WTC11 (cell line): ENCODE measurements at regions not wholly inside any gene's neighbourhood (a gene's known extent, or its start where the extent isn't known, plus 50 kb on each side); places are given as distances from the start of the nearest gene placed in this dataset.

Experiments
- ATAC-seq: fragments of 200-7000 bp; cut with Tn5 transposase; 2 replicates; pipeline ENCODE4 v1.10.0; 2021; ENCODE audit warnings: mild to moderate bottlenecking, moderate library complexity
- CTCF ChIA-PET: fragments of 300-600 bp; sonication (Branson Sonifier 250); formaldehyde crosslinking; loops from one replicate; lab custom pipeline; 2021; ENCODE audit warnings: antibody characterized with exemption; lab: Charles Lee
- POLR2A ChIA-PET: fragments of 350-600 bp; sonication (Branson Sonifier 250); formaldehyde crosslinking; loops from one replicate; lab custom pipeline; 2021; ENCODE audit warnings: antibody characterized with exemption; lab: Charles Lee
- DNase-seq: peaks from one replicate; pipeline ENCODE4 v3.0.0; 2021; ENCODE audit warnings: low spot score
- H3K27ac Mint-ChIP-seq: 2 replicates; pipeline ENCODE4 v1.8.0; 2021; ENCODE audit warnings: mixed read lengths
- H3K27me3 Mint-ChIP-seq: 2 replicates; pipeline ENCODE4 v1.8.0; 2021; ENCODE audit warnings: low read depth, mild to moderate bottlenecking, moderate library complexity, mixed read lengths
- H3K36me3 Mint-ChIP-seq: 2 replicates; pipeline ENCODE4 v1.8.0; 2021; ENCODE audit warnings: mixed read lengths
- H3K4me1 Mint-ChIP-seq: 2 replicates; pipeline ENCODE4 v1.8.0; 2022; ENCODE audit warnings: mixed read lengths
- H3K4me3 Mint-ChIP-seq: 2 replicates; pipeline ENCODE4 v1.8.0; 2021; ENCODE audit warnings: mild to moderate bottlenecking, moderate library complexity, mixed read lengths
- H3K9me3 Mint-ChIP-seq: 2 replicates; pipeline ENCODE4 v1.8.0; 2021; ENCODE audit warnings: mixed read lengths
- ATF1 ChIP-seq: sonication (generic); formaldehyde crosslinking; IDR thresholded peaks from 2 replicates; pipeline ENCODE4 v1.8.1; 2023; ENCODE audit warnings: mild to moderate bottlenecking, moderate library complexity, missing genetic modification reagents
- CREB1 ChIP-seq: sonication (generic); formaldehyde crosslinking; IDR thresholded peaks from 2 replicates; pipeline ENCODE4 v1.8.0; 2023; ENCODE audit warnings: mild to moderate bottlenecking, missing genetic modification reagents
- ETV6 ChIP-seq: sonication (generic); formaldehyde crosslinking; IDR thresholded peaks from 2 replicates; pipeline ENCODE4 v1.8.1; 2022; ENCODE audit warnings: mild to moderate bottlenecking, missing genetic modification reagents
- FOXK1 ChIP-seq: sonication (generic); formaldehyde crosslinking; IDR thresholded peaks from 2 replicates; pipeline ENCODE4 v1.8.0; 2022; ENCODE audit warnings: mild to moderate bottlenecking, moderate library complexity, missing genetic modification reagents
- JUN ChIP-seq: sonication (generic); formaldehyde crosslinking; IDR thresholded peaks from 2 replicates; pipeline ENCODE4 v1.8.0; 2023; ENCODE audit warnings: mild to moderate bottlenecking, missing genetic modification reagents
- MYBL2 ChIP-seq: sonication (generic); formaldehyde crosslinking; IDR thresholded peaks from 2 replicates; pipeline ENCODE4 v1.8.1; 2023; ENCODE audit warnings: mild to moderate bottlenecking, moderate library complexity, missing genetic modification reagents
- NFE2L1 ChIP-seq: sonication (generic); formaldehyde crosslinking; IDR thresholded peaks from 2 replicates; pipeline ENCODE4 v1.8.1; 2023; ENCODE audit warnings: missing genetic modification reagents
- NR1H2 ChIP-seq: sonication (generic); formaldehyde crosslinking; IDR thresholded peaks from 2 replicates; pipeline ENCODE4 v1.9.0; 2021; ENCODE audit warnings: mild to moderate bottlenecking, moderate library complexity, missing genetic modification reagents
- OVOL2 ChIP-seq: fragments of 250-450 bp; sonication (Bioruptor Pico); IDR thresholded peaks from 2 replicates; pipeline ENCODE4 v1.9.0; 2021; ENCODE audit warnings: mild to moderate bottlenecking, borderline replicate concordance
- PRRX2 ChIP-seq: fragments of 250-450 bp; sonication (Bioruptor Pico); IDR thresholded peaks from 2 replicates; pipeline ENCODE4 v1.8.0; 2021; ENCODE audit warnings: mild to moderate bottlenecking
- RELA ChIP-seq: sonication (generic); formaldehyde crosslinking; IDR thresholded peaks from 2 replicates; pipeline ENCODE4 v1.8.1; 2022; ENCODE audit warnings: missing genetic modification reagents, mild to moderate bottlenecking, borderline replicate concordance
- SMAD3 ChIP-seq: sonication (generic); formaldehyde crosslinking; IDR thresholded peaks from 2 replicates; pipeline ENCODE4 v1.8.0; 2022; ENCODE audit warnings: missing genetic modification reagents, mild to moderate bottlenecking, borderline replicate concordance
- SOX15 ChIP-seq: fragments of 250-450 bp; sonication (Bioruptor Pico); IDR thresholded peaks from 2 replicates; pipeline ENCODE4 v1.9.0; 2021; ENCODE audit warnings: mild to moderate bottlenecking
- ZNF121 ChIP-seq: sonication (generic); formaldehyde crosslinking; IDR thresholded peaks from 2 replicates; pipeline ENCODE4 v1.8.0; 2023; ENCODE audit warnings: missing genetic modification reagents
- ZNF138 ChIP-seq: sonication (generic); formaldehyde crosslinking; conservative IDR thresholded peaks from 2 replicates; pipeline ENCODE4 v1.8.1; 2022; ENCODE audit warnings: mild to moderate bottlenecking, moderate library complexity, missing genetic modification reagents
- ZNF232 ChIP-seq: sonication (generic); formaldehyde crosslinking; IDR thresholded peaks from 2 replicates; pipeline ENCODE4 v1.8.0; 2022; ENCODE audit warnings: mild to moderate bottlenecking, missing genetic modification reagents
- ZNF317 ChIP-seq: sonication (generic); formaldehyde crosslinking; IDR thresholded peaks from 2 replicates; pipeline ENCODE4 v1.8.1; 2023; ENCODE audit warnings: low read depth, mild to moderate bottlenecking, moderate library complexity, missing genetic modification reagents, borderline replicate concordance
- TF ChIP-seq, protein P1 (sequence below): sonication (generic); formaldehyde crosslinking; IDR thresholded peaks from 2 replicates; pipeline ENCODE4 v1.8.1; 2022; ENCODE audit warnings: low read depth, mild to moderate bottlenecking, moderate library complexity, missing genetic modification reagents, borderline replicate concordance
- TF ChIP-seq, protein P2 (sequence below): sonication (generic); formaldehyde crosslinking; IDR thresholded peaks from 2 replicates; pipeline ENCODE4 v1.8.0; 2023; ENCODE audit warnings: mild to moderate bottlenecking, missing genetic modification reagents
- TF ChIP-seq, protein P3 (sequence below): sonication (generic); formaldehyde crosslinking; IDR thresholded peaks from 2 replicates; pipeline ENCODE4 v1.8.1; 2022; ENCODE audit warnings: missing genetic modification reagents, borderline replicate concordance
- TF ChIP-seq, protein P4 (sequence below): sonication (generic); formaldehyde crosslinking; IDR thresholded peaks from 2 replicates; pipeline ENCODE4 v1.8.0; 2022; ENCODE audit warnings: missing genetic modification reagents
- TF ChIP-seq, protein P5 (sequence below): sonication (generic); formaldehyde crosslinking; IDR thresholded peaks from 2 replicates; pipeline ENCODE4 v1.8.1; 2023; ENCODE audit warnings: mild to moderate bottlenecking, missing genetic modification reagents, moderate library complexity

DNA sequence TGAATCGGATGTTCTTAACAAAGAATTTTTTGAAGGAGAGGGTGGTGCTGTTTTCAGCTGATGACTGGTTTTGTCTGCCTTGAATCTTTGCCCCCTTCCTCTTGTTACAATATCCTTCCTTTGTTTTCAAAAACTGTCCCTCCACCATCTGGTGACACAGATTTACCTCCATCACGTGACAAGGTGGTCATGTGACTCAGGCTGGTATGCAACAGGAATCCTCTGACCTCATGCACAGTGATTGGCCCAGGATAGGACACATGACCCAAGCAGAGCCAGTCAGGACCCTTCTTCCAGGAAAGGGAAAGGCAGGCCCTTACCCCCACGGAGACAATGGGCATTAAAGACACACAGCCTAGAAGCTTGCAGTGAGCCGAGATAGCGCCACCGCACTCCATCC is 84.7 kb upstream of the MC3R start:
- Mint-ChIP-seq H3K27ac (no peak overlapping the region), H3K4me3 (no peak overlapping the region), H3K9me3 (peaks cover 88% of the 10 kb centered on the region), H3K36me3 (peaks cover 84% of the 10 kb centered on the region), H3K27me3 (peaks cover 10% of the 10 kb centered on the region), H3K4me1 (no peaks in the 10 kb centered on the region)
- DNase-seq (no peak), ATAC-seq (no peak)
- POLR2A ChIA-PET = no interaction called here
- TF ChIP-seq, protein P1, sequence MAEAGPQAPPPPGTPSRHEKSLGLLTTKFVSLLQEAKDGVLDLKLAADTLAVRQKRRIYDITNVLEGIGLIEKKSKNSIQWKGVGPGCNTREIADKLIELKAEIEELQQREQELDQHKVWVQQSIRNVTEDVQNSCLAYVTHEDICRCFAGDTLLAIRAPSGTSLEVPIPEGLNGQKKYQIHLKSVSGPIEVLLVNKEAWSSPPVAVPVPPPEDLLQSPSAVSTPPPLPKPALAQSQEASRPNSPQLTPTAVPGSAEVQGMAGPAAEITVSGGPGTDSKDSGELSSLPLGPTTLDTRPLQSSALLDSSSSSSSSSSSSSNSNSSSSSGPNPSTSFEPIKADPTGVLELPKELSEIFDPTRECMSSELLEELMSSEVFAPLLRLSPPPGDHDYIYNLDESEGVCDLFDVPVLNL = no peak
- TF ChIP-seq, protein P2, sequence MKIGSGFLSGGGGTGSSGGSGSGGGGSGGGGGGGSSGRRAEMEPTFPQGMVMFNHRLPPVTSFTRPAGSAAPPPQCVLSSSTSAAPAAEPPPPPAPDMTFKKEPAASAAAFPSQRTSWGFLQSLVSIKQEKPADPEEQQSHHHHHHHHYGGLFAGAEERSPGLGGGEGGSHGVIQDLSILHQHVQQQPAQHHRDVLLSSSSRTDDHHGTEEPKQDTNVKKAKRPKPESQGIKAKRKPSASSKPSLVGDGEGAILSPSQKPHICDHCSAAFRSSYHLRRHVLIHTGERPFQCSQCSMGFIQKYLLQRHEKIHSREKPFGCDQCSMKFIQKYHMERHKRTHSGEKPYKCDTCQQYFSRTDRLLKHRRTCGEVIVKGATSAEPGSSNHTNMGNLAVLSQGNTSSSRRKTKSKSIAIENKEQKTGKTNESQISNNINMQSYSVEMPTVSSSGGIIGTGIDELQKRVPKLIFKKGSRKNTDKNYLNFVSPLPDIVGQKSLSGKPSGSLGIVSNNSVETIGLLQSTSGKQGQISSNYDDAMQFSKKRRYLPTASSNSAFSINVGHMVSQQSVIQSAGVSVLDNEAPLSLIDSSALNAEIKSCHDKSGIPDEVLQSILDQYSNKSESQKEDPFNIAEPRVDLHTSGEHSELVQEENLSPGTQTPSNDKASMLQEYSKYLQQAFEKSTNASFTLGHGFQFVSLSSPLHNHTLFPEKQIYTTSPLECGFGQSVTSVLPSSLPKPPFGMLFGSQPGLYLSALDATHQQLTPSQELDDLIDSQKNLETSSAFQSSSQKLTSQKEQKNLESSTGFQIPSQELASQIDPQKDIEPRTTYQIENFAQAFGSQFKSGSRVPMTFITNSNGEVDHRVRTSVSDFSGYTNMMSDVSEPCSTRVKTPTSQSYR (CRISPR knock-in tag) = no peak
- TF ChIP-seq, protein P3, sequence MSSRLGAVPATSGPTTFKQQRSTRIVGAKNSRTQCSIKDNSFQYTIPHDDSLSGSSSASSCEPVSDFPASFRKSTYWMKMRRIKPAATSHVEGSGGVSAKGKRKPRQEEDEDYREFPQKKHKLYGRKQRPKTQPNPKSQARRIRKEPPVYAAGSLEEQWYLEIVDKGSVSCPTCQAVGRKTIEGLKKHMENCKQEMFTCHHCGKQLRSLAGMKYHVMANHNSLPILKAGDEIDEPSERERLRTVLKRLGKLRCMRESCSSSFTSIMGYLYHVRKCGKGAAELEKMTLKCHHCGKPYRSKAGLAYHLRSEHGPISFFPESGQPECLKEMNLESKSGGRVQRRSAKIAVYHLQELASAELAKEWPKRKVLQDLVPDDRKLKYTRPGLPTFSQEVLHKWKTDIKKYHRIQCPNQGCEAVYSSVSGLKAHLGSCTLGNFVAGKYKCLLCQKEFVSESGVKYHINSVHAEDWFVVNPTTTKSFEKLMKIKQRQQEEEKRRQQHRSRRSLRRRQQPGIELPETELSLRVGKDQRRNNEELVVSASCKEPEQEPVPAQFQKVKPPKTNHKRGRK (CRISPR knock-in tag) = no peak
- no peak for TF ChIP-seq ZNF317
- TF ChIP-seq ETV6 (CRISPR knock-in tag) = no peak
- TF ChIP-seq ZNF232 = no peak
- no peak for TF ChIP-seq ZNF121 (CRISPR knock-in tag)
- no peak for TF ChIP-seq NR1H2 (CRISPR knock-in tag)
- no peak for TF ChIP-seq CREB1 (CRISPR knock-in tag)
- TF ChIP-seq ZNF138 (CRISPR knock-in tag) = no peak
- TF ChIP-seq RELA (CRISPR knock-in tag) = no peak
- no peak for TF ChIP-seq ATF1 (CRISPR knock-in tag)
- TF ChIP-seq MYBL2 (CRISPR knock-in tag) = no peak
- no peak for TF ChIP-seq PRRX2 (CRISPR knock-in tag)
- TF ChIP-seq, protein P4, sequence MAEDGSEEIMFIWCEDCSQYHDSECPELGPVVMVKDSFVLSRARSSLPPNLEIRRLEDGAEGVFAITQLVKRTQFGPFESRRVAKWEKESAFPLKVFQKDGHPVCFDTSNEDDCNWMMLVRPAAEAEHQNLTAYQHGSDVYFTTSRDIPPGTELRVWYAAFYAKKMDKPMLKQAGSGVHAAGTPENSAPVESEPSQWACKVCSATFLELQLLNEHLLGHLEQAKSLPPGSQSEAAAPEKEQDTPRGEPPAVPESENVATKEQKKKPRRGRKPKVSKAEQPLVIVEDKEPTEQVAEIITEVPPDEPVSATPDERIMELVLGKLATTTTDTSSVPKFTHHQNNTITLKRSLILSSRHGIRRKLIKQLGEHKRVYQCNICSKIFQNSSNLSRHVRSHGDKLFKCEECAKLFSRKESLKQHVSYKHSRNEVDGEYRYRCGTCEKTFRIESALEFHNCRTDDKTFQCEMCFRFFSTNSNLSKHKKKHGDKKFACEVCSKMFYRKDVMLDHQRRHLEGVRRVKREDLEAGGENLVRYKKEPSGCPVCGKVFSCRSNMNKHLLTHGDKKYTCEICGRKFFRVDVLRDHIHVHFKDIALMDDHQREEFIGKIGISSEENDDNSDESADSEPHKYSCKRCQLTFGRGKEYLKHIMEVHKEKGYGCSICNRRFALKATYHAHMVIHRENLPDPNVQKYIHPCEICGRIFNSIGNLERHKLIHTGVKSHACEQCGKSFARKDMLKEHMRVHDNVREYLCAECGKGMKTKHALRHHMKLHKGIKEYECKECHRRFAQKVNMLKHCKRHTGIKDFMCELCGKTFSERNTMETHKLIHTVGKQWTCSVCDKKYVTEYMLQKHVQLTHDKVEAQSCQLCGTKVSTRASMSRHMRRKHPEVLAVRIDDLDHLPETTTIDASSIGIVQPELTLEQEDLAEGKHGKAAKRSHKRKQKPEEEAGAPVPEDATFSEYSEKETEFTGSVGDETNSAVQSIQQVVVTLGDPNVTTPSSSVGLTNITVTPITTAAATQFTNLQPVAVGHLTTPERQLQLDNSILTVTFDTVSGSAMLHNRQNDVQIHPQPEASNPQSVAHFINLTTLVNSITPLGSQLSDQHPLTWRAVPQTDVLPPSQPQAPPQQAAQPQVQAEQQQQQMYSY (CRISPR knock-in tag) = no peak
- no peak for TF ChIP-seq OVOL2 (CRISPR knock-in tag)
- CTCF ChIA-PET = no interaction called here

DNA sequence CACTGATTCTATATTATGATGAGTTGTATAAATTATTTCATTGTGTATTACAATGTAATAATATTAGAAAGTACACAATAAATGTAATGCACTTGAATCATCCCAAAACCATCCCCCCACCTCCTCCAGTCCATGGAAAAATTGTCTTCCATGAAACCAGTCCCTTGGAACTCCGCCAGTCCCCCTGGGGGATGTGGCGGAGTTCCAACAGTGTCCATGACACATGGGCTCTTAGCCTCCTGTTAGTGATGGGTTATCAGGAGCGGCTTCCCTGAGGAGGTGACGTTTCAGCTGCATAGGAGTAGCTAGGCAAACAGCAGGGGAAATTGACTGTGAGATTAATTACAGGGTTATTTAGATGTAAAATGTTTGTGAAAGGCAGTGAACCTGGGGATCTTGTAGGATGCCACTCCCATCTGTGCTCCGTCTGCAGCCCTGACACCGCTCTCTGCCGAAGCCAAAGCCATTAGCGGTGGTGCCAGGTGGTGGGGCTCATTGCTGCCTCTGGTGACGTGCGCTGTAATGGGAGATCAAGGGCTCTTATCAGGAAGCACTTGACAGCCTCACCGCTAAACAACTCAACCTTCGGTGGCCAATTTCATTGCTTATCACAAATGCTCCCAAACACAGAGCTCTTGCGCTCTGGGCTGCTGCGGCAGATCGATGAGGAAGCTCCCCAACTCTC is 81.6 kb upstream of the MC3R start:
- H3K9me3 Mint-ChIP-seq = peaks cover 87% of the 10 kb centered on the region
- H3K36me3 Mint-ChIP-seq = peaks cover 90% of the 10 kb centered on the region
- TF ChIP-seq FOXK1 (CRISPR knock-in tag) (no peak), NFE2L1 (CRISPR knock-in tag) (no peak), JUN (no peak), SOX15 (CRISPR knock-in tag) (no peak), SMAD3 (CRISPR knock-in tag) (no peak)
- TF ChIP-seq, protein P3 (CRISPR knock-in tag) = no peak
- TF ChIP-seq, protein P2 (CRISPR knock-in tag) = no peak
- TF ChIP-seq, protein P5, sequence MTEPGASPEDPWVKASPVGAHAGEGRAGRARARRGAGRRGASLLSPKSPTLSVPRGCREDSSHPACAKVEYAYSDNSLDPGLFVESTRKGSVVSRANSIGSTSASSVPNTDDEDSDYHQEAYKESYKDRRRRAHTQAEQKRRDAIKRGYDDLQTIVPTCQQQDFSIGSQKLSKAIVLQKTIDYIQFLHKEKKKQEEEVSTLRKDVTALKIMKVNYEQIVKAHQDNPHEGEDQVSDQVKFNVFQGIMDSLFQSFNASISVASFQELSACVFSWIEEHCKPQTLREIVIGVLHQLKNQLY (CRISPR knock-in tag) = no peak

More for the DNA sequence above, 81.6 kb upstream of the MC3R start:
- Mint-ChIP-seq H3K4me3 (no peak overlapping the region), H3K27ac (no peak overlapping the region), H3K4me1 (no peaks in the 10 kb centered on the region), H3K27me3 (peaks cover 20% of the 10 kb centered on the region)
- DNase-seq (no peak), ATAC-seq (no peak)
- CTCF ChIA-PET = no interaction called here
- POLR2A ChIA-PET = no interaction called here
